DND-41 (cell line): ENCODE measurements at regions not wholly inside any gene's neighbourhood (a gene's known extent, or its start where the extent isn't known, plus 50 kb on each side); places are given as distances from the start of the nearest gene placed in this dataset.

Experiments
- CTCF ChIP-seq: IDR thresholded peaks from 2 replicates; pipeline ENCODE4 v1.5.1; 2012; ENCODE audit warnings: borderline replicate concordance, low read length, moderate library complexity, mild to moderate bottlenecking; ENCODE audit not compliant: poor library complexity, severe bottlenecking; ENCODE audit errors: extremely low read depth
- EZH2 ChIP-seq: IDR thresholded peaks from 3 replicates; pipeline ENCODE4 v1.6.1; 2012; ENCODE audit warnings: borderline replicate concordance, low read depth, mild to moderate bottlenecking, moderate library complexity, low read length, inconsistent platforms; ENCODE audit not compliant: severe bottlenecking

DNA sequence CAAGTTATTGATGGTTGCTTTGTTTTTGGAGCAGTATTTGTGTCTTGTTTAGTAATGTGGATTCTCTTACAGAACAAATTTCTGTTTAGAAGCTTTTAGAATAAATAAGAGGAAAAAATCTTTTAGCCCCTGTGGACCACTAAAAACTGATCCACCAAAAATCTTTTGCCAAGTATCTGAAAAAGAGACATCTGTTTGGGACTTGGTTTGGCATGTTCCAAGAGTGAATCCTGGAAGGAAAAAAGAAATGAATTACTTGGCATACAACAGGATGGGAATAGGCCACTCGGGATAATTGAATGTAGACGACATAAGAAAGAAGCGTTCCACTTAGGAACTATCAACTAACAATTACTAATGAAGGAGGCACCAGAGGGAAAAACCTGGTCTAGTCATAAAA lies 1350.1 kb upstream of the C9orf72 start:
- no peak for TF ChIP-seq CTCF
- TF ChIP-seq EZH2: no peak
